DOHH2 (cell line): ENCODE measurements at regions not wholly inside any gene's neighbourhood (a gene's known extent, or its start where the extent isn't known, plus 50 kb on each side); places are given as distances from the start of the nearest gene placed in this dataset.

ENCODE experiments used
- EZH2phosphoT487 ChIP-seq: fragments of 200-600 bp; sonication (generic); IDR thresholded peaks from 2 replicates; pipeline ENCODE4 v1.6.1; 2017; ENCODE audit warnings: borderline replicate concordance, mild to moderate bottlenecking, antibody characterized with exemption, low read length, moderate library complexity, mixed read lengths
- TF ChIP-seq, protein P1 (sequence below): fragments of 200-600 bp; sonication (generic); IDR thresholded peaks from one replicate; pipeline ENCODE4 v1.5.1; 2014; ENCODE audit warnings: antibody characterized with exemption, mild to moderate bottlenecking, low read depth, low read length; ENCODE audit not compliant: poor library complexity, severe bottlenecking

DNA sequence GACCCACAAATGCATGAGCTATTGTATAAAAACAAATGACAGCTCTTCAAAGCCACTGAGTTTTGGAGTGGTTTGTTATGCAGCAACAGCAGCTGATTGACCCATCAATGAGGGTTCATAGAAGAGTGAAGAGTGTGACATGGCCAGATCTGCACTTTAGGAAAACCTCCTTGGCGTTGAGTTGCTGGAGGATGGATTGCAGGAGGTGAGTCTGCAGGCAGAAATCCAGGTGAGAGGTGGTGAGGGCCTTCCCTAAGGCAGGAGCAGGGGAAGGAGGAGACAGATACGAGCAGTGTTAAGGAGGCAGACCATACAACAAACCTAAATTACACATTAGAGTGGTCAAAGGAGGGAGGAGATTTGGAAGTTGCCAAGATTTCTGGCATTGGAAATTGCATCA lies 169.3 kb upstream of the CSF3R start:
- TF ChIP-seq, protein P1, sequence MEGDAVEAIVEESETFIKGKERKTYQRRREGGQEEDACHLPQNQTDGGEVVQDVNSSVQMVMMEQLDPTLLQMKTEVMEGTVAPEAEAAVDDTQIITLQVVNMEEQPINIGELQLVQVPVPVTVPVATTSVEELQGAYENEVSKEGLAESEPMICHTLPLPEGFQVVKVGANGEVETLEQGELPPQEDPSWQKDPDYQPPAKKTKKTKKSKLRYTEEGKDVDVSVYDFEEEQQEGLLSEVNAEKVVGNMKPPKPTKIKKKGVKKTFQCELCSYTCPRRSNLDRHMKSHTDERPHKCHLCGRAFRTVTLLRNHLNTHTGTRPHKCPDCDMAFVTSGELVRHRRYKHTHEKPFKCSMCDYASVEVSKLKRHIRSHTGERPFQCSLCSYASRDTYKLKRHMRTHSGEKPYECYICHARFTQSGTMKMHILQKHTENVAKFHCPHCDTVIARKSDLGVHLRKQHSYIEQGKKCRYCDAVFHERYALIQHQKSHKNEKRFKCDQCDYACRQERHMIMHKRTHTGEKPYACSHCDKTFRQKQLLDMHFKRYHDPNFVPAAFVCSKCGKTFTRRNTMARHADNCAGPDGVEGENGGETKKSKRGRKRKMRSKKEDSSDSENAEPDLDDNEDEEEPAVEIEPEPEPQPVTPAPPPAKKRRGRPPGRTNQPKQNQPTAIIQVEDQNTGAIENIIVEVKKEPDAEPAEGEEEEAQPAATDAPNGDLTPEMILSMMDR = no peak
- TF ChIP-seq EZH2phosphoT487 = no peak
